Calu3 (cell line): ENCODE measurements at regions not wholly inside any gene's neighbourhood (a gene's known extent, or its start where the extent isn't known, plus 50 kb on each side); places are given as distances from the start of the nearest gene placed in this dataset.

Experiments used
- BruUV-seq: library from RNA; stranded (reverse); fragments of 400-500 nt; replicated peaks from 2 replicates; lab custom pipeline; 2021; lab: Mats Ljungman, UMichigan
- CTCF ChIA-PET: fragments of 300-600 bp; sonication (Branson Sonifier 250); formaldehyde crosslinking; loops from one replicate; lab custom pipeline; 2022; ENCODE audit warnings: antibody characterized with exemption; lab: Charles Lee
- DNase-seq: peaks from one replicate; pipeline ENCODE4 v3.0.0; 2022
- H3K27ac Mint-ChIP-seq: one replicate; pipeline ENCODE4 v1.8.0; 2022; ENCODE audit warnings: mixed read lengths; ENCODE audit not compliant: unreplicated experiment
- H3K27me3 Mint-ChIP-seq: one replicate; pipeline ENCODE4 v1.8.0; 2022; ENCODE audit warnings: mixed read lengths; ENCODE audit not compliant: unreplicated experiment
- H3K36me3 Mint-ChIP-seq: one replicate; pipeline ENCODE4 v1.8.0; 2022; ENCODE audit warnings: mild to moderate bottlenecking, moderate library complexity, mixed read lengths; ENCODE audit not compliant: insufficient read depth, unreplicated experiment
- H3K4me1 Mint-ChIP-seq: one replicate; pipeline ENCODE4 v1.8.0; 2022; ENCODE audit warnings: mild to moderate bottlenecking, low read depth, mixed read lengths; ENCODE audit not compliant: unreplicated experiment
- H3K4me3 Mint-ChIP-seq: one replicate; pipeline ENCODE4 v1.8.0; 2022; ENCODE audit warnings: mild to moderate bottlenecking, low read depth, moderate library complexity, mixed read lengths; ENCODE audit not compliant: unreplicated experiment
- H3K9me3 Mint-ChIP-seq: one replicate; pipeline ENCODE4 v1.8.0; 2022; ENCODE audit warnings: low read depth, mixed read lengths; ENCODE audit not compliant: unreplicated experiment
- CTCF ChIP-seq: fragments of 200-600 bp; IDR thresholded peaks from one replicate; pipeline ENCODE4 v1.8.0; 2022; ENCODE audit warnings: antibody characterized with exemption; ENCODE audit not compliant: unreplicated experiment
- intact Hi-C: fragments of 100-400 bp; cut with micrococcal nuclease; formaldehyde crosslinking; loops from one replicate; pipeline ENCODE4 v1.10.0; 2022; ENCODE audit not compliant: unreplicated experiment

GRCh38 chr11:80779905-80780605, 1339.2 kb upstream of the TENM4 start:
- H3K4me1 Mint-ChIP-seq = peaks cover 9% of the 10 kb centered on the region
- CTCF ChIA-PET = no interaction called here

GRCh38 chr11:80778941-80779340, 1338.1 kb upstream of the TENM4 start:
- intact Hi-C loops = no loop called here
- Mint-ChIP-seq H3K27me3 (no peaks in the 10 kb centered on the region), H3K4me3 (no peak overlapping the region), H3K36me3 (no peaks in the 10 kb centered on the region), H3K4me1 (peaks cover 9% of the 10 kb centered on the region), H3K27ac (no peak overlapping the region), H3K9me3 (peaks cover 2% of the 10 kb centered on the region)
- CTCF ChIA-PET = no interaction called here
- TF ChIP-seq CTCF = no peak
- no TSS peak for BruUV-seq
- DNase-seq = no peak

More at GRCh38 chr11:80779905-80780605, 1339.2 kb upstream of the TENM4 start:
- Mint-ChIP-seq H3K27ac (no peak overlapping the region), H3K9me3 (peaks cover 2% of the 10 kb centered on the region), H3K27me3 (no peaks in the 10 kb centered on the region), H3K36me3 (no peaks in the 10 kb centered on the region), H3K4me3 (no peak overlapping the region)
- intact Hi-C loops = no loop called here
- no peak for DNase-seq
- no TSS peak for BruUV-seq
- TF ChIP-seq CTCF = no peak

GRCh38 chr11:80778432-80778831, 1337.6 kb upstream of the TENM4 start:
- H3K27ac Mint-ChIP-seq = no peak overlapping the region
- H3K27me3 Mint-ChIP-seq = no peaks in the 10 kb centered on the region
- no peak overlapping the region for H3K4me3 Mint-ChIP-seq
- CTCF ChIA-PET = interaction anchor here (0.6 kb wide), 1 partner anchor 507 kb away, joined by 3 read pairs; no protein-coding TSS in a partner anchor
- BruUV-seq = no TSS peak
- H3K36me3 Mint-ChIP-seq = no peaks in the 10 kb centered on the region
- TF ChIP-seq CTCF = no peak
- intact Hi-C loops = no loop called here
- peaks cover 3% of the 10 kb centered on the region for H3K9me3 Mint-ChIP-seq
- DNase-seq = no peak
- peaks cover 9% of the 10 kb centered on the region for H3K4me1 Mint-ChIP-seq

- intact Hi-C loops = no loop called here
- no peaks in the 10 kb centered on the region for H3K27me3 Mint-ChIP-seq
- CTCF ChIA-PET = no interaction called here
- no TSS peak for BruUV-seq
- H3K4me1 Mint-ChIP-seq = peaks cover 7% of the 10 kb centered on the region
- TF ChIP-seq CTCF = no peak
- DNase-seq = no peak
- H3K9me3 Mint-ChIP-seq = peaks cover 12% of the 10 kb centered on the region
- H3K4me3 Mint-ChIP-seq = no peak overlapping the region
- H3K36me3 Mint-ChIP-seq = no peaks in the 10 kb centered on the region
- H3K27ac Mint-ChIP-seq = no peak overlapping the region
Measured at GRCh38 chr11:80773919-80774318, 1333.1 kb upstream of the TENM4 start.
